ENCODE measurements at regions not wholly inside any gene's neighbourhood (a gene's known extent, or its start where the extent isn't known, plus 50 kb on each side); places are given as distances from the start of the nearest gene placed in this dataset.
"Not testable (repeated sequence)": the region's sequence is repeated elsewhere in the genome, so short reads cannot be mapped to it uniquely, and the experiment has no call there.

DNA sequence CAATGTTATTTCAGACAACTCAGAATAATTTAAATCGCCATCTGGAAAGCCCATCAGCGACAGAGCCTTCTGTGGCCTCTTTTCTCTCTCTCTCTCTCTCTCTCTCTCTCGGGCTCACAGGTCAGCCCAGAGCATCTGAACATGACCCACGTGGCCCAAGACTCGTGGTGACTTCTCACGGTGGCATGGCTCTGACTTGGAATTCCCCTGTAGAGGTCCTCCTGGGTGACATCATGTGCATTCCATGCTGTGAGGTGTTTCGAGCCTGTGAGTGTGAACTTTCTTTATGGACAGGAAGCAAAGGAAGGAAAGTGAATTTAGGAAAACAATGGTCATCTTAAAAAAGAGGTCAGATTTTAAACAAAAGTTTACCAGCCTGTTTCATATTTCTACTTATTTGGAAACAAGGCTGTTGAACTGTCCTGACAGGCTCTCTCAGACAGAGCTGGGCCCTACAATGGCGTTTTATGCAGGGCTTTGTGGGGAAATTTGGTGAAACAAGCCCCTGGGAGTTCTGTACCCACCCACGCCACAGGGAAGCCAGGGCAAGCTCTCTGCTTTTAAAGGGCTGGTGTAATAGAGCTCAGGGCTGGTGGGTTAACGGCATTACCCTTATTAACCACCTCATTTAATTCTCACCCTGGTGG, 359.7 kb upstream of the ZNF32 start:
- DNase-seq (ENCODE audit: low read depth), result no peak

DNA sequence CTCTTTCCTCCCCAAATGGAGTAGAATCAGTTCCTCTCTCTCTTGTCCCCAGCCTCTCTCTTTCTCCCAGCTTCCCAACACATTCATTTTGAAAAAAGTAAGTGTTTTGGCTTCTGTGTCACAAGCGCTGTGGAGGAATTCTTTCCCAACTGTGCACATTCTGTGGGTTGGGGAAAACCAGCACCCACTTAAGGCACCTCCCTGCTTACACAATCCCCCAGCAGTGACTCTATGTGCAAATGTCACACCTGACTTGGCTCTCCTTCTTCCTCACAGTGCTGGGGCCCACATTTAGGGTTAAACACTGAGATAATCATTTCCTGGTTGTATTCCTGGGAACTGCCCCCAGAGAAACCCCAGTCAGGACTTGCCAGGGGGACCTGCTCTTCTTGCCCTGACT, 358.1 kb upstream of the ZNF32 start:
- DNase-seq (ENCODE audit: low read depth), result no peak

DNA sequence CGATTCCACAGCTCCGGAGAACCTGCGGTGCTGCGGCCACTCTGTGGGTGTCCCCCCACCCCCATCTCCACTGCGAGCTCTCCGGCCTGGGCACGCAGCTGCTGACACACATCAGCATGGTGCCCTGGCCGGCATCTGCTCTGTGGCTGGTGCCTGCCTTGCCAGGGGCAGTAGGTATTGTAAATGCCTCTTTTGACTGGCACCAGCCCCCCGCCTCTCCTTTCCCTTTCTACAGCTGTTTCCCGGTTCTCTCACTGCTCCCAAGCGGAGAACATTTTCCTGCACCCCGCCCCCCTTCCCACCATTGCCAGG, 357.1 kb upstream of the ZNF32 start:
- no peak for DNase-seq (ENCODE audit: low read depth)

DNA sequence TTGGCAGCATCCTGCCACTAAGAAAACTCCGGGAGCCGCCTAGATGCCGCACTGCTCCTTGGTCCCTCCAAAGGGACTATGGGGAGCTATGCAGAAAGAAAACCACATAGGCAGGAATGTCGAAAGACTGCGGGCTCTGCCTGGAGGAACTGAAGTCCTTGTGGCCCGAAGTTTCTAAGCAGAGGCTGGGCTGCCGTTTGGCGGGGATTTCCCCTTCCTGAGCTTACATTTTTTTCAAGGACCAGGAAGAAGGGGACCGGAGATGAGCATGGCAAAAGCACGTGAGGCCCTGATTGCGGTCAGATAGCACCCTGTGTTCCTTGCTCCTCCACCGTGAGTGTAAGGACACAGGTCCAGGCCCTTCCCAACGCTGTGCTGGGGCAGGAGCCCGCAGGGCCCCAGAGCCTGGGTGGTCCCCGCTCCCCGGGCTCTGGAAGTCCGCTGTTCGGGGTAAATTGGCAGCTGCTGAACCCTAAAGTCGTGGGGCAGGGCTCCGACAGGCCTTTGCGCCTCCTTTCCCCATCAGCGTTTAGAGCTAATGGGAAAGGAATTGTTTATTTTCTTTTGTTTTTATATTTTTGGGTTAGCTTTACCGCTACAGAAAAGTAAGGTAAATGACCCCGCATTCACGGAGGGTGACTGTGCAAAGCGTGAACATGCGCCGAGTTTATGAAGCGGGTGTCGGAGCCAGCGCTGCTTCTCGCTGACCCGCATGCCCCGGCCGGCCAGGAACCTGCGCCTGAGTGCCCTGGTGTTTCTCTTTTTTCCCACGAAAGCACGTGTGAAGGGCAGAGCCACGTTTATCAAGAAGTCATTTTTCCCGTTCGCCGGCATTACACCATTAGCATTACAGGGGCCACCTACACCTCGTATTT, 356.5 kb upstream of the ZNF32 start:
- no peak for DNase-seq (ENCODE audit: low read depth)

DNA sequence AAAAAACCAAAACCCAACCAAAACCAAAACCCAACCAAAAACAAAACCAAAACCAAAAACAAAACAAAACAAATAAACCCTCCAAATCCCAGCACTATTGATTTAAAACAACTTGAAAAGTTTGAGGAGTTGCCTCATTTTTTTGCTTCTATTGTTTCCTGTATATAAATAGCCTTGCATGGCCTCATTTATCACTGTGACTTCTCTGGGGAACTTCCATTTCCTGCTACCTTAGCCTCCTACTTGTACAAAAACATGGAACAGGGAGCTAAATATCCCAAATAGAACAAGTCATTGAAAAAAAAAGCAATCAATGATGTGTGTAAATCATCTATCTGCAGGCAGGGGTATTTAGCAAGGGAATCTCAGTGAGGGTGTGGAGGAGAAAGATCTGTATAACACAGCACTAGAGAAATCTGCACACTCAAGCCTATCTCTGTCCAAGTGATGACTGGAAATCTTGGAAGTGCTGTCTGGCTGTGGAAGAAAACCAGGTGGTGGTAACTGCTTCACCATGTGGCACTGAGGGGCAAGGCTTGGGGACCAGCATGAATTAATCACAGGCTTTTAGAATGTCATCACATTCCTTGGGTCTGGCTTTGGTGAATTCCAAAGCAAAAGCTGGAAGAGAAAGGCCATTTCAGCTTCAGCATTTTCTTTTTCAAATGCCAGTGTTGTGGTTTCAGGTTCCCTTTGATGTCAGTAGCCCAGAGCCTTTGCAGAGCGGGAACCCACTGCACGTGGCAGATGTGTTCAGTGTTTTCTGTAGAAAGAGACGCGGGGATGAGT, 349.5 kb upstream of the ZNF32 start:
- DNase-seq (ENCODE audit: low read depth), result no peak

DNA sequence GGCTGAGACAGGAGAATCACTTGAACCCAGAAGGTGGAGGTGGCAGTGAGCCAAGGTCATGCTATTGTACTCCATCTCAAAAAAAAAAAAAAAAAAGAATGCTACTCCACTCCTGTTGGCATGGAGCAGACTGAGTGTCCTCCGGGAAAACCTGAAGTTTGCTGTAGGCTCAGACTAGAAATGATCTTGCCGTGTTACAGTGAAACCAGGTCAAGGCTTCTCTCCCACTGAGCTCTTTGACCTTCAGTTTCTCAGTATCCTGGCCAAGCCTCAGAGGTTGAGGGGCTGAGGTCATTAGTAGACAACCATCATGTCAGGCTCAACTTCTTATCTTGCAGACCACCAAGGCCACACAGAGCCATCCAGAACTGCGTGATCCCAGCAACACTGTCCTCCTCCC, 348.6 kb upstream of the ZNF32 start:
- DNase-seq (ENCODE audit: low read depth), result no peak

DNA sequence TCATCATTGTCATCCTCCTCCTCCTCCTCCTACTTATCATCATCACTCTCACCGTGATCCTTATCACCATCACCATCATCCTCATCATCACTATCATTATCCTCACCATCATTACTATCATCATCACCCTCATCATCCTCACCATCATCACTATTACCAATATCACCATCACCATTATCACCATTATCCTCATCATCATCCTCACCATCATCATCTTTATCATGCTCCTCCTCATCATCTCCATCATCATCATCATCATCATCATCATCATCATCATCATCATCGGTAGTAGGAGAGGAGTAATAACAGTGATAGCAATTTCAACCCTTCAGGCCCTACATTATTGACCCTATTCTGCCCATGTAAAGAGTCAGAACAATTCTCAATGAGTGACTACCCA, 345.9 kb upstream of the ZNF32 start:
- no peak for DNase-seq (ENCODE audit: low read depth)

DNA sequence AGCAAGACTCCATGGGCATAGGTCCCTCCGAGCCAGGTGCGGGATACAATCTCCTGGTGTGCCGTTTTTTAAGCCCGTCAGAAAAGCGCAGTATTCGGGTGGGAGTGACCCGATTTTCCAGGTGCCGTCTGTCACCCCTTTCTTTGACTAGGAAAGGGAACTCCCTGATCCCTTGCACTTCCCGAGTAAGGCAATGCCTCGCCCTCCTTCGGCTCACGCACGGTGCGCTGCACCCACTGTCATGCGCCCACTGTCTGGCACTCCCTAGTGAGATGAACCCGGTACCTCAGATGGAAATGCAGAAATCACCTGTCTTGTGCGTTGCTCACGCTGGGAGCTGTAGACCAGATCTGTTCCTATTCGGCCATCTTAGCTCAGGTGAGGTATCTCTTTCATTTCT, 344.1 kb upstream of the ZNF32 start:
- DNase-seq (ENCODE audit: low read depth), result not testable (repeated sequence)

DNA sequence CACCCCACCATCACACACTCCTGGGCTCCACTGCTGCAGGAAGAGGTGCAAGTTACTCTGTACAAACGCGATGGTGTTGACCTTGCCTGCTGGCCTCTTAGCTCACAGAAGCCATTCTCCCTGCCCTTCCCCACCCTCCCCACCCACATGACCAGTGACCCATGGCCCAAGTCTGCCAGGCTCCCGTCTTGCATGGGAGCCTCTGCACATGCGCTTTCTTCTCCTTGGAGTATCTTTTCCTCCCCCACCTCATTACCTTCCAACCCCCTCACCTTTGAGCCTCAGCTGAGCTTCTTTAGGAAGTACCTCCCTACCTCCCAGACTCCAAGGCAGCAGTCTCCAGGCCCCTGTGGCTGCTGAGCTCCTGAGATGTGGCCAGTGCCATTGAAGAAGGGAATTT, 337.7 kb upstream of the ZNF32 start:
- no peak for DNase-seq (ENCODE audit: low read depth)

DNA sequence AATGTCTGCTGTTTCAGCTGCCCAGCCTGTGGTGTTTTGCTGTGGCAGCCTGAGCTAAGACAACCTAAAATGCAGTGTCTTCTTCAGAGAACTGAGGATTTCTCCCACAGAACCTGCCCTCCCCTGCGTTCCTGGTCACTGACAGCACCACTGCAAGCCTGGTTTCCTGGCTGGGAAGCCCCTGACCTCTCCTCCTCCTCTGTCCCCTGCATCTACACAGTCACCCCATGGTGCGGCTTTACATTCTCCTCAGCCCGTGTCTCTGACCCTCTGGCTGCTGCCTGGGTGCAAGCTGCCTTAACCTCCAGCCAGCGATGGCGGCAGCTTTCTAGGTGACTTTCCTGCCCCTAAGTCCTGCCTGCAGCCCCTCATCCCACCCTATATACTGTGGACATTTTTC, 337.3 kb upstream of the ZNF32 start:
- no peak for DNase-seq (ENCODE audit: low read depth)

DNA sequence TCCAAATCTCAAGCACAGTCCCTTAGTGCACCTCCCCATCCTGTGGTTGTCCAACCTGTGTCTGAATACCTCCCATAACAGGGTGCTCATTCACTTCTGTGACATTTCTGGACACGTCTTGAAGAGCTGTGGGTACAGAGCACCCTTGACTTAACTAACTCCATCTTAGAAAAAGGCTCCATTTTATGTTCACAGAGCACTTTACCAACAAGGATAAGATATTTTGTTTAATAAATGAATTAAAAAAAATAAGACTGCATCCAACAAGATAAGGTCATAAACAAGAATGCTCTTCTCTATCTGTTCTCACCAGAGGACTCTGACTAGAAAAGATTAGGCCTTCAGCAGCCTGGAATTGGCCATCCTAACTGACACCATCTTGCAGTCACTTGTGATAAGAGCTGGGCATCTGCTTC, 335.2 kb upstream of the ZNF32 start:
- no peak for DNase-seq (ENCODE audit: low read depth)

DNA sequence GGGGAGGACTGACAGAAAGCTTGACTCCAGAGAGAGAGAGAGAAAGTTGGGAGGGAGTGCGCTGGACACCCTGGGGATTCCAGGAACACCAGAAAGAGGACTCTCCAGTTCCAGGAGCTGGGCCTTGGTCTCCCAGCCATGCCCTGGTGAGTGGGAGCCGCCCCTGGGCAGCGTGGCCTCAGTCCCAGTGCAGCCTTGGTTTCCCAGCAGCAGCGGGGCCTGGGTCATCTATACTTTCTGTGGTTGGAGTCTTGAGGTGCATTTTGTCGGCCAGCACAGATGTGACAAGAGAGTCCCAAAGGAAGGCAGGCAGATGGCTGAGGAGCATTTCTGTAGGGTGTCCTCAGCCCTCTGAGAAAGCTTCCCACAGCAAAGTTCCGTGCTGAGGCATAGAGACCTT, 334.7 kb upstream of the ZNF32 start:
- no peak for DNase-seq (ENCODE audit: low read depth)

DNA sequence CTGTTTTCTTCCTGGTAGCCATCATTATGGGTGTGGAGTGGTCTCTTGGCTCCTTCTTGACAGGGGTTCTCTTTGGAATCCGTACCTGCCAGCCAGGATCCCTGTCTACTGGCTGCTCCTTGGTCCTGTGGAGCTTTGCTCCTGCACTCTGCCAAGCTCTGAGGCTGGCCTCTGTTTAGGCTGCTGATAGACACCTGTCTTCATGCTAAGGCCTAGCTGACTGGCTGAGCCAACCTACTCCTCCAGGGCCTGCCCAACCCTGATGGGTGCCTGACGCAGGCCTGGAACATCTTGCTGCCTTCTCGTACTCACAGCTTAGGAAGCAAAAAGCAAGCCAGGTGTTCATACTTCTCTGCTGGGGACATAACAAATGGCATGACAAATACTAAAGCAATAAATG, 333.6 kb upstream of the ZNF32 start:
- DNase-seq (ENCODE audit: low read depth), result no peak

DNA sequence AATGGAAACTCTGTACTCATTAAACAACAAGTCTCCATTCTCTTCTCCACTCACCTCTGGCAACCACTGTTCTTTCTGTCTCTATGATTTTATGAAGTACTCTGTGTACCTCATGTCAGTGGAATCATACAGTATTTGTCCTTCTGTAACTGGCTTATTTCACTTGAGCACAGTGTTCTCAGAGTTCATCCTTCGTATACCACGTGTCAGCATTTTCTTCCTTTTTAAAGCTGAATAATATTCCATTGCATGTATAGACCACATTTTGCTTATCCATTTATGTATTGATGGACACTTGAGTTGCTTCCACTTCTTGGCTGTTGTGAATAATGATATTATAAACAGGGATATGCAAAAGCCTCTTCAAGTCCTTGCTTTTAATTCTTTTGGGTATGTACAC, 333.0 kb upstream of the ZNF32 start:
- DNase-seq (ENCODE audit: low read depth), result no peak

DNA sequence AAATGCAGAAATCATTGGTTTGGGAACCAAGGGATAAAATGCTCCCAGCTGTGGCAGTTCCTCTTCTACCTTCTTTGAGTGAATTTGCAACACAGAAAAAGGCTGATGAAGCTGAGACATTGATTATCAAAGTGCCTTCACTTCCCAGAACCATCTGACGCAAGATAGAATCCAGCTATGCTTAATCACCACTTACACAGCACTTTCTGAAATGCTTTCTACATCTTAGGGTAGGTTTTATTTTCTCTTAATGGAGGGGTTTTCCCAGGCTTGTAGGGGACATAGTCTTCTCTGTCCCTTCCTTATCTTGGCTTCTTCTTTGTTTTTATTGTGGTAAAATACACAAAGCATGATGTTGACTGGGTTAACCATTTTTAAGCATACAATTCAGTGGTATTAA, 332.6 kb upstream of the ZNF32 start:
- no peak for DNase-seq (ENCODE audit: low read depth)

DNA sequence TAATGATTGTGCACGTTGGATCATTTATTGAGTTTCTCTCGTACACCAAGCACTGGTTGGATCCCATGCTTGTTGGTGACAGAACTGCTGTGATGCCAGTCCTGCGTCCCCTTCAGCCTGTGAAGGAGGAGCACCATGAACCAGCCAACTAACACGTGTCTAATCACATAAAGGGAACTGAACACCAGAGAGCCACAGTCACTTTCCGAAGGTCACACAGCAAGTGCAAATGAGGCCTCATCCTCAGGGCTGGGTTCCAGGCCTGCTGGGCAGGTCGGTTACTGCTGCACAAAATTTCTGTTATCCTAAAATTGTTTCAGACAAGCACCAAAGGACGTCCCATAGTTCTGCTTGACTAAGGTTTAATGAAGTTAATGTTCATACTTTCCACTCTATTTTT, 332.0 kb upstream of the ZNF32 start:
- no peak for DNase-seq (ENCODE audit: low read depth)

DNA sequence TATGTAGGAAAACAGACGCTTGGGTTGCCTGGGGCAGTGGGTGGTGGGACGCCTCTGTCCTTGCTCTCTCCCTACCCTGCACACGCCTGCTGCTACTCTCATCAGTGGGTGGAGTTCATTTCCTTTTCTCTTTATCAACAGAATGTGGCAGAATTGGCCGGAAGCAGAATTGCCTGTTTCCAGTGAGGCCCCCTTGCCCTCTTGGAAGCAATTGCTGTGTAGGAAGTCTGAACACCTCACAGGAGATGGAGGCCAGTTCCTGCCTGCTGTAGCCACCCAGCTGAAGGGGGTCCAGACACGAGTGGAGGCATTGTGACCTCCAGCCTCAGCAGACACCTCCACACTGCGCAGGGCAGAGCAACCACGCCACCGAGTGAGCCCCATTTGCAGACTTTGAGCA, 331.6 kb upstream of the ZNF32 start:
- no peak for DNase-seq (ENCODE audit: low read depth)

DNA sequence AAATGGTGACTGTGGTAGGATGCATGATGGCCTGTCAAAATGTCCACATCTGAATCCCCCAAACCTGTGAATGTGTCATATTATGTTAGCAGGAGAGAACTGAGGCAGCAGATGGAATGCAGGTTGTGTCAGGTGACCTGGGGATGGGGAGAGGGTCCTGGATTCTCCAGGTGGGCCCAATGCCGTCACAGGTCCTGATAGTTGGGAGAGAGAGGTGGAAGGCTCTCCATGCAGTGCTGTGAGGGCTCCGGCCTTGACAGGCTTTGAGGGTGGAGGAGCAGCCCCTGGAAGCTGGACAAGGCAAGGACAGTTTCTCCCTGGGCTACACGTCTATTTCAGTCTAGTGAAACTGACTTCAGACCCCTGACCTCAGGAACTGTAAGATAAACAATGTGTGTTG, 330.9 kb upstream of the ZNF32 start:
- DNase-seq (ENCODE audit: low read depth), result no peak

DNA sequence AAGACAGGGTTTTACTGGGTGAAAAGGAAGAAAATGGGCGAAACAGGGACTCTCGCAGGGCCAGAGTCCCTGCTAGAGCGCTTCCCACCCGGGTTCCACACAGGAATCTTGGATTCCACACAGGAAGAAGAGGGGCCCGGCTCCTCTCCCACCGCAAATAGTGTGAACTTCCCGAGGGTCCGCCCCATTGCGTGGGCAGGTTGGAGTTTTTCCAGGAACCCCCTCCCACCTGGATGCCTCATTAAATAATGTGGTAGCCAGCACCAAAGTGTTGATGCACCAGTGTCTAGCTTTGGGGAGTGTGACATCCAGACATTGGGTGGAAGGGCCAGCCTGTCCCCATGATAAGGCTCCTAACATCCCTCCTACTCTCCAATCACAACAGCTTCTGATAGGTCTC, 330.3 kb upstream of the ZNF32 start:
- DNase-seq (ENCODE audit: low read depth), result no peak

DNA sequence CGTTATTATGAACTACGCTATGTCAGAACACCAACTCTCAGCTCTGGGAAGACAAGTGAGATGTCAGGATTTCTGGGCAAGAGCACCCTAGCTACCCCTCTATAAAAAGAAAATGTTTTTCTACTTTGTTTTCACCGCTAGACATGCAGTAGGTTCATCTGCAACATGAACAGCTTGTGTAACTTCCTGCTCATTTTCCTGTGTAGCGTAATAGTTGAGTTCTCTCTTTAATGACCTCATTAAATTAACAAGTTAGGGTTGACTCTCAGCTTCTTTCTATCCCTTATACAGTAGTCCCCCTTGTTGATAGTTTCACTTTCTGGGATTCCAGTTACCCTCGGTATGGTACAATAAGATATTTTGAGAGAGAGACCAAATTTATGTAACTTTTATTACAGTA, 329.4 kb upstream of the ZNF32 start:
- DNase-seq (ENCODE audit: low read depth), result no peak

DNA sequence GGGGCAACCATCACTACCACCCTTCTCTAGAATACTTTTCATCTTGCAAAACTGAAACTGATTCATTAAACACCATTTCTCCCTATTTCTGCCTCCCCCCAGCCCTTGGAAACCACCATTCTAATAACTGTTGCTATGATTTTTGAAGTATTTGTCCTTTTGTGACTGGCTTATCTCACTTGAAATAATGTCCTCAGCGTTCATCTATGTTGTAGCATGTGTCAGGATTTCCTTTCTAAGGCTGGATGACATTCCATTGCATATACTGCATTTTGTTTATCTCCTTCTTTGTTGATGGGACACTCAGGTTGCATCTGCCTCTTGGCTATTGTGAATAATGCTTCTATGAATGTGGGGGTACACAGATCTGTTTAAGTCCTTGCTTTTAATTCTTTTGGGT, 327.6 kb upstream of the ZNF32 start:
- DNase-seq (ENCODE audit: low read depth), result no peak

DNA sequence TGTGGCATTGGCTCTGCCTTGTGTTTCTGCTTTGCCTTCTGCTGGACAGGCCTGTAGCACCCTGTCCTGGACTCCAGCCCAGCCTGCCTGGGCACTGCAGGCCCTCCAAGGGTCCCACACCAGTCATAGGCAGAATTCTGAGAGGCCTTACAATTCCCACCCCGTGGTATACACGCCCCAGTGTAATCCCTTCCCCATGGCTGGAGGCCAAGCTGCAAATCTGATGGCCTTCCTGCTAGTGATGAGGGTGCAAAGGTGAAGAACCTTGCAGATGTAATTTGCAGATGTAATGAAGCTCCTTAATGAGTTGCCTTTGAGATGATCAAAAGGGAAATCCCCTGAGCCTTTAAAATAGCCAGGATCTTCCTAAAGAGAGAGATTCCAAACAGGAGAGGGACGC, 325.1 kb upstream of the ZNF32 start:
- no peak for DNase-seq (ENCODE audit: low read depth)

DNA sequence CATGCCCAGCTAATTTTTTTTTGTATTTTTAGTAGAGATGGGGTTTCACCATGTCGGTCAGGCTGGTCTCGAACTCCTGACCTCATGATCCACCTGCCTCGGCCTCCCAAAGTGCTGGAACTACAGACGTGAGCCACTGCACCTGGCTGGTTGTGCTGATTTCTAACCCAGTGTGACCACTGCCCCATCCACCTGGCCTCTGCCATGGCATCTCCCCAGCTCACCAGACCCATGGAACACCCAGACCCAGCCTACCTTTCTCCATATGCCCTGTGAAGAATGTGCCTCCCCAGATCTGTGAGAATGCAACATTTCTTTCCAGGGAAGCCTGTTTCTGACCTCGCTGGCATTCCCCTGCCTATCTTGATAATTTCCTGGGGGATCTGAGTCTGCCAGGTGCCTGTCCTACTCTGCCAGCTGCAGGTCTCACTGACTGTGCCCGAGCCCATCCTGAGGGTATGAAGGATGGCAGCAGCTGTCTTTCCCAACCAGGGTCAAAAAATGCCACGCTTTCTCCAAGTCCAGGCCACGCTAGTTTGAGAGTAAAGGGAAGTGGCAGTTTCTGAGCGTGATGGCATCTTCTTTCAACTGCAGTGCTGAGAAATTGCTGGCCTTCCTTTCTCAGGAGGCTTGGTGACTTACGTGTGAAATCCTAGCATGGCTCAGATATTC, 324.4 kb upstream of the ZNF32 start:
- DNase-seq (ENCODE audit: low read depth), result no peak
